Upper lobe of left lung (tissue), 4 donors: ENCODE measurements at regions not wholly inside any gene's neighbourhood (a gene's known extent, or its start where the extent isn't known, plus 50 kb on each side); places are given as distances from the start of the nearest gene placed in this dataset.

ENCODE experiments used
- POLR2AphosphoS5 ChIP-seq, 2 donors: sonication (generic); formaldehyde crosslinking; IDR thresholded peaks; one replicate each; pipeline ENCODE4 v1.5.1; 2017; ENCODE audit warnings: antibody characterized with exemption in 2 of 2
- TF ChIP-seq, protein P1 (sequence below), 6 experiments: fragments of 450-650 bp in 4 of 6; fragments of 200-600 bp in 2 of 6; sonication (generic) in 2 of 6; IDR thresholded peaks; one replicate each; pipeline ENCODE4 v1.5.1; 2016 to 2019; ENCODE audit warnings: antibody characterized with exemption in 6 of 6

DNA sequence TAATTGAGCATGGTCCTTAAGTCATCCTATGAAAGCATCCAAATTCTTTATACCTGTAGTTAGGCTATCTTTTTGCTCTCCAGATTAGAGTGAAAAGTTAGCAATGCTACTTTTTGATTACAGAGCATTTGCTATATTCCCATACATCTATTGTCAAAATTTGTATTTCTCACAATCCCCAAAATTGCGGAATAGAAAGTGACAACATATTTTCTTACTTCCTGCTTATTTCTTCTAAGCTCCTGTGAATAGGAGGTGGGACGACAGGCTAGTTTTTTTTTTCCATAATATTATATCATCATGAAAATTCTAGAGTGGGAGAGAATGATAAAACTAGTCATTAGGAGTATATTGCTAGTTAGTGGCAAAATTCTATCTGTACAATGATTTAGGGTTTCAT, 264.0 kb upstream of the DPYD start:
- no peak for TF ChIP-seq POLR2AphosphoS5 (IDR thresholded peaks at IDR 0.05)
- TF ChIP-seq, protein P1, sequence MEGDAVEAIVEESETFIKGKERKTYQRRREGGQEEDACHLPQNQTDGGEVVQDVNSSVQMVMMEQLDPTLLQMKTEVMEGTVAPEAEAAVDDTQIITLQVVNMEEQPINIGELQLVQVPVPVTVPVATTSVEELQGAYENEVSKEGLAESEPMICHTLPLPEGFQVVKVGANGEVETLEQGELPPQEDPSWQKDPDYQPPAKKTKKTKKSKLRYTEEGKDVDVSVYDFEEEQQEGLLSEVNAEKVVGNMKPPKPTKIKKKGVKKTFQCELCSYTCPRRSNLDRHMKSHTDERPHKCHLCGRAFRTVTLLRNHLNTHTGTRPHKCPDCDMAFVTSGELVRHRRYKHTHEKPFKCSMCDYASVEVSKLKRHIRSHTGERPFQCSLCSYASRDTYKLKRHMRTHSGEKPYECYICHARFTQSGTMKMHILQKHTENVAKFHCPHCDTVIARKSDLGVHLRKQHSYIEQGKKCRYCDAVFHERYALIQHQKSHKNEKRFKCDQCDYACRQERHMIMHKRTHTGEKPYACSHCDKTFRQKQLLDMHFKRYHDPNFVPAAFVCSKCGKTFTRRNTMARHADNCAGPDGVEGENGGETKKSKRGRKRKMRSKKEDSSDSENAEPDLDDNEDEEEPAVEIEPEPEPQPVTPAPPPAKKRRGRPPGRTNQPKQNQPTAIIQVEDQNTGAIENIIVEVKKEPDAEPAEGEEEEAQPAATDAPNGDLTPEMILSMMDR (IDR thresholded peaks at IDR 0.05) = no peak
